ENCODE measurements at regions not wholly inside any gene's neighbourhood (a gene's known extent, or its start where the extent isn't known, plus 50 kb on each side); places are given as distances from the start of the nearest gene placed in this dataset.

DNA sequence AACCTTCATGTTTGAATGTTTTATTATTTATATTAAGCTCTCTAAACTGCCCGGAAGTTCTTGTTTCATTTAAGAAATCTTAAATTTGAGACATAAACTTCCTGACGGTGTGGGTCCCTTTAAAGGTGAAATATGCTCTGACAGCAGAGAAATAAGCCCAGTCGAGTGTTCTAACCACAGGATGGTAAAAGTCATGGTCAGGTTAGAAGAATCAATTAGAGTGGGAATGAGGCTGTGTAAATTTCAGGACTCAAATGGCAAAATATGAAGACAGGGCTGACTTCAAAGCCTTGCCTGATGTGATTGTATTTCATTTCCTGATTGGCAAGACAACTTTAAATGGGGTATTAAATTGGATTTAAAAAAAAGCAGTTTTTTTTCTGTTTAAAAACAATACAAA, 432.9 kb upstream of the BRINP1 start:
- Histone ChIP-seq H3K9me3 (no peaks in the 10 kb centered on the region), H3K36me3 (ENCODE audit: control insufficient read depth, insufficient read depth, low read length) (no peaks in the 10 kb centered on the region), H3K27me3 (replicated peaks; ENCODE audit: control insufficient read depth, insufficient read depth, low read length) (no peaks in the 10 kb centered on the region), H3K4me1 (no peaks in the 10 kb centered on the region), H3K4me3 (ENCODE audit: low read depth, low read length) (no peak overlapping the region)
- H3K36me3 Mint-ChIP-seq (ENCODE audit: insufficient read depth, unreplicated experiment): no peaks in the 10 kb centered on the region
- TF ChIP-seq, protein P1, sequence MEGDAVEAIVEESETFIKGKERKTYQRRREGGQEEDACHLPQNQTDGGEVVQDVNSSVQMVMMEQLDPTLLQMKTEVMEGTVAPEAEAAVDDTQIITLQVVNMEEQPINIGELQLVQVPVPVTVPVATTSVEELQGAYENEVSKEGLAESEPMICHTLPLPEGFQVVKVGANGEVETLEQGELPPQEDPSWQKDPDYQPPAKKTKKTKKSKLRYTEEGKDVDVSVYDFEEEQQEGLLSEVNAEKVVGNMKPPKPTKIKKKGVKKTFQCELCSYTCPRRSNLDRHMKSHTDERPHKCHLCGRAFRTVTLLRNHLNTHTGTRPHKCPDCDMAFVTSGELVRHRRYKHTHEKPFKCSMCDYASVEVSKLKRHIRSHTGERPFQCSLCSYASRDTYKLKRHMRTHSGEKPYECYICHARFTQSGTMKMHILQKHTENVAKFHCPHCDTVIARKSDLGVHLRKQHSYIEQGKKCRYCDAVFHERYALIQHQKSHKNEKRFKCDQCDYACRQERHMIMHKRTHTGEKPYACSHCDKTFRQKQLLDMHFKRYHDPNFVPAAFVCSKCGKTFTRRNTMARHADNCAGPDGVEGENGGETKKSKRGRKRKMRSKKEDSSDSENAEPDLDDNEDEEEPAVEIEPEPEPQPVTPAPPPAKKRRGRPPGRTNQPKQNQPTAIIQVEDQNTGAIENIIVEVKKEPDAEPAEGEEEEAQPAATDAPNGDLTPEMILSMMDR (IDR thresholded peaks at IDR 0.05; ENCODE audit: insufficient read depth in 1 of 2, low read depth in 1 of 2, low read length in 1 of 2, severe bottlenecking in 1 of 2, unreplicated experiment in 1 of 2): no peak
- H3K9me3 Mint-ChIP-seq (ENCODE audit: unreplicated experiment): no peaks in the 10 kb centered on the region
- DNase-seq: no peak
- no TSS peak for BruUV-seq (replicated peaks)
- intact Hi-C loops (cut with micrococcal nuclease; ENCODE audit: unreplicated experiment): no loop called here
- ChIA-PET POLR2A (no interaction called here), CTCF (no interaction called here)
- H3K4me3 Mint-ChIP-seq (ENCODE audit: unreplicated experiment): no peak overlapping the region
- no peak overlapping the region for H3K27ac Mint-ChIP-seq (ENCODE audit: unreplicated experiment)
- H3K4me1 Mint-ChIP-seq (ENCODE audit: low read depth, unreplicated experiment): no peaks in the 10 kb centered on the region
- peaks cover 6% of the 10 kb centered on the region for H3K27me3 Mint-ChIP-seq (ENCODE audit: insufficient read depth, unreplicated experiment)

DNA sequence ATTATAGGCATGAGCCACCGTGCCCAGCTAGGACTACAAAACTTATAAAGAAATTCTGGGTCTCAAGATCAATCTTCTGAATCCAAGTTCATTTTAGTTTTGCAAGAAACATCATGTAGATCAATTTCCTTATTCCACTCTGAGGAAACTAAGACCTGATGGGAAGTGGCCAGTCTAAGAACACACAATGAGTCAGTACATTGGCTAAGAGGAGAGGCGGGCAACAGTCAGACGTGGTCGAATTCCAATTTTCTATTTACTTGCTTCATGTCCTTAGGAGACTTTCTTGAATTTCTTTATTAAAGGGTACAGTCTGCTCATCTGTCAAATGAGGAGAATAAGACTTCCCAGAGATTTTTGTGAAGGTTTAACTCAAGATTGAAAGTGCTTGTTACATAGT, 432.1 kb upstream of the BRINP1 start:
- Mint-ChIP-seq H3K27me3 (ENCODE audit: insufficient read depth, unreplicated experiment) (peaks cover 3% of the 10 kb centered on the region), H3K4me3 (ENCODE audit: unreplicated experiment) (no peak overlapping the region), H3K27ac (ENCODE audit: unreplicated experiment) (no peak overlapping the region), H3K9me3 (ENCODE audit: unreplicated experiment) (no peaks in the 10 kb centered on the region), H3K4me1 (ENCODE audit: low read depth, unreplicated experiment) (no peaks in the 10 kb centered on the region), H3K36me3 (ENCODE audit: insufficient read depth, unreplicated experiment) (no peaks in the 10 kb centered on the region)
- H3K36me3 ChIP-seq (ENCODE audit: control insufficient read depth, insufficient read depth, low read length): no peaks in the 10 kb centered on the region
- TF ChIP-seq, protein P1 (IDR thresholded peaks at IDR 0.05; ENCODE audit: insufficient read depth in 1 of 2, low read depth in 1 of 2, low read length in 1 of 2, severe bottlenecking in 1 of 2, unreplicated experiment in 1 of 2): no peak
- CTCF ChIA-PET: no interaction called here
- intact Hi-C loops (cut with micrococcal nuclease; ENCODE audit: unreplicated experiment): no loop called here
- H3K9me3 ChIP-seq: no peaks in the 10 kb centered on the region
- POLR2A ChIA-PET: no interaction called here
- no peaks in the 10 kb centered on the region for H3K27me3 ChIP-seq (replicated peaks; ENCODE audit: control insufficient read depth, insufficient read depth, low read length)
- no TSS peak for BruUV-seq (replicated peaks)
- no peak for DNase-seq
- H3K4me3 ChIP-seq (ENCODE audit: low read depth, low read length): no peak overlapping the region
- H3K4me1 ChIP-seq: no peaks in the 10 kb centered on the region

DNA sequence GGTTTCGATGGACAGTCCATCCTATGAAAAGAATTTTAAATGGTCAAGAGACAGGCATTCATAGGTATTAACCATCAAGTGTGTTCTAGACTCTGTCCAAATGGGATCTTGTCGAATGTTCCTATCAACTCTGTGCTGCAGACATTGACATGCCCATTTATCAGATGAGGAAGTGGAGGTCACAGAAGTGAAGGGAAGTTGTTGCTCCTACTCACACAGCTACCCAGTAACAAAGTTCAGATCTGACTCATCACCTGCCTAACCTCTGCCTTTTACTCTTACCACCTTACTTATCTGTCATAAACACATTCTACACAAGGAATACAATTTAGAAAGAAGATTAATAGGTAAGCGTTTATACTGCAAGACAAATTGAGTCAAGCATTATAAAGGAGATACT, 426.2 kb upstream of the BRINP1 start:
- Mint-ChIP-seq H3K4me1 (ENCODE audit: low read depth, unreplicated experiment) (no peaks in the 10 kb centered on the region), H3K27ac (ENCODE audit: unreplicated experiment) (no peak overlapping the region)

More for the DNA sequence above, 426.2 kb upstream of the BRINP1 start:
- no peaks in the 10 kb centered on the region for H3K9me3 Mint-ChIP-seq (ENCODE audit: unreplicated experiment)
- TF ChIP-seq, protein P1 (IDR thresholded peaks at IDR 0.05; ENCODE audit: insufficient read depth in 1 of 2, low read depth in 1 of 2, low read length in 1 of 2, severe bottlenecking in 1 of 2, unreplicated experiment in 1 of 2): no peak
- Histone ChIP-seq H3K9me3 (no peaks in the 10 kb centered on the region), H3K36me3 (ENCODE audit: control insufficient read depth, insufficient read depth, low read length) (no peaks in the 10 kb centered on the region), H3K27me3 (replicated peaks; ENCODE audit: control insufficient read depth, insufficient read depth, low read length) (no peaks in the 10 kb centered on the region), H3K4me1 (no peaks in the 10 kb centered on the region), H3K4me3 (ENCODE audit: low read depth, low read length) (no peak overlapping the region)
- POLR2A ChIA-PET: no interaction called here
- H3K36me3 Mint-ChIP-seq (ENCODE audit: insufficient read depth, unreplicated experiment): no peaks in the 10 kb centered on the region
- no peaks in the 10 kb centered on the region for H3K27me3 Mint-ChIP-seq (ENCODE audit: insufficient read depth, unreplicated experiment)
- H3K4me3 Mint-ChIP-seq (ENCODE audit: unreplicated experiment): no peak overlapping the region
- CTCF ChIA-PET: no interaction called here
- DNase-seq: no peak
- BruUV-seq (replicated peaks): no TSS peak
- intact Hi-C loops (cut with micrococcal nuclease; ENCODE audit: unreplicated experiment): loop anchor here (10.0 kb wide), 1 partner anchor 169 kb away; no protein-coding TSS in a partner anchor
